SK-N-SH treated with all-trans-retinoic acid at 6 μM for 48 hours (cell line): ENCODE measurements at regions not wholly inside any gene's neighbourhood (a gene's known extent, or its start where the extent isn't known, plus 50 kb on each side); places are given as distances from the start of the nearest gene placed in this dataset.
"Not testable (repeated sequence)": the region's sequence is repeated elsewhere in the genome, so short reads cannot be mapped to it uniquely, and the experiment has no call there.

Experiments
- ATAC-seq: fragments of 200-7000 bp; cut with Tn5 transposase; 3 replicates; pipeline ENCODE4 v1.9.1; 2020; ENCODE audit warnings: mild to moderate bottlenecking, moderate library complexity
- ARNTL ChIP-seq: fragments of 450-650 bp; formaldehyde crosslinking; IDR thresholded peaks from 2 replicates; pipeline ENCODE4 v1.5.0; 2020; ENCODE audit warnings: low read depth, mild to moderate bottlenecking, moderate library complexity, borderline replicate concordance
- BACH2 ChIP-seq: fragments of 250-450 bp; sonication (Bioruptor Pico); IDR thresholded peaks from 2 replicates; pipeline ENCODE4 v1.9.0; 2021; ENCODE audit warnings: mild to moderate bottlenecking, borderline replicate concordance
- GLIS3 ChIP-seq: fragments of 250-450 bp; sonication (Bioruptor Pico); IDR thresholded peaks from 2 replicates; pipeline ENCODE4 v1.5.0; 2020; ENCODE audit warnings: mild to moderate bottlenecking, moderate library complexity
- ISL1 ChIP-seq: fragments of 250-450 bp; sonication (Bioruptor Pico); IDR thresholded peaks from 2 replicates; pipeline ENCODE4 v2.1.2; 2022; ENCODE audit warnings: mild to moderate bottlenecking, moderate library complexity
- RARB ChIP-seq: fragments of 250-450 bp; sonication (Bioruptor Pico); IDR thresholded peaks from 2 replicates; pipeline ENCODE4 v1.8.0; 2021; ENCODE audit warnings: mild to moderate bottlenecking, moderate library complexity
- SNAI2 ChIP-seq: fragments of 250-450 bp; sonication (Bioruptor Pico); IDR thresholded peaks from 2 replicates; pipeline ENCODE4 v1.5.0; 2020; ENCODE audit warnings: mild to moderate bottlenecking, moderate library complexity
- TCF4 ChIP-seq: fragments of 250-450 bp; sonication (Bioruptor Pico); IDR thresholded peaks from 2 replicates; pipeline ENCODE4 v1.8.0; 2021; ENCODE audit warnings: mild to moderate bottlenecking, moderate library complexity, borderline replicate concordance
- ZC3H10 ChIP-seq: fragments of 250-450 bp; sonication (Bioruptor Pico); IDR thresholded peaks from 2 replicates; pipeline ENCODE4 v1.5.1; 2021; ENCODE audit warnings: mild to moderate bottlenecking, moderate library complexity
- ZFP3 ChIP-seq: fragments of 250-450 bp; sonication (Bioruptor Pico); IDR thresholded peaks from 2 replicates; pipeline ENCODE4 v1.5.0; 2020; ENCODE audit warnings: mild to moderate bottlenecking, moderate library complexity
- ZFP30 ChIP-seq: fragments of 450-650 bp; formaldehyde crosslinking; IDR thresholded peaks from 2 replicates; pipeline ENCODE4 v1.5.0; 2022; ENCODE audit warnings: mild to moderate bottlenecking, moderate library complexity
- ZNF565 ChIP-seq: fragments of 450-650 bp; formaldehyde crosslinking; conservative IDR thresholded peaks from 2 replicates; pipeline ENCODE4 v1.5.0; 2020; ENCODE audit warnings: low read depth, mild to moderate bottlenecking, moderate library complexity
- ZNF70 ChIP-seq: fragments of 450-650 bp; formaldehyde crosslinking; IDR thresholded peaks from 2 replicates; pipeline ENCODE4 v1.5.0; 2020; ENCODE audit warnings: mild to moderate bottlenecking, moderate library complexity
- ZNF8 ChIP-seq: fragments of 450-650 bp; formaldehyde crosslinking; IDR thresholded peaks from 2 replicates; pipeline ENCODE4 v1.5.0; 2020; ENCODE audit warnings: mild to moderate bottlenecking, moderate library complexity
- TF ChIP-seq, protein P1 (sequence below): fragments of 250-450 bp; sonication (Bioruptor Pico); IDR thresholded peaks from 2 replicates; pipeline ENCODE4 v1.8.0; 2020; ENCODE audit warnings: mild to moderate bottlenecking, moderate library complexity, borderline replicate concordance
- TF ChIP-seq, protein P2 (sequence below): fragments of 250-450 bp; sonication (Bioruptor Pico); IDR thresholded peaks from 2 replicates; pipeline ENCODE4 v1.5.1; 2020; ENCODE audit warnings: low read depth, mild to moderate bottlenecking, moderate library complexity
- TF ChIP-seq, protein P3 (sequence below): fragments of 250-450 bp; sonication (Bioruptor Pico); IDR thresholded peaks from 2 replicates; pipeline ENCODE4 v1.8.0; 2021; ENCODE audit warnings: low read depth, mild to moderate bottlenecking, moderate library complexity, borderline replicate concordance
- TF ChIP-seq, protein P4 (sequence below): fragments of 250-450 bp; sonication (Bioruptor Pico); IDR thresholded peaks from 2 replicates; pipeline ENCODE4 v1.5.1; 2021; ENCODE audit warnings: mild to moderate bottlenecking, moderate library complexity

DNA sequence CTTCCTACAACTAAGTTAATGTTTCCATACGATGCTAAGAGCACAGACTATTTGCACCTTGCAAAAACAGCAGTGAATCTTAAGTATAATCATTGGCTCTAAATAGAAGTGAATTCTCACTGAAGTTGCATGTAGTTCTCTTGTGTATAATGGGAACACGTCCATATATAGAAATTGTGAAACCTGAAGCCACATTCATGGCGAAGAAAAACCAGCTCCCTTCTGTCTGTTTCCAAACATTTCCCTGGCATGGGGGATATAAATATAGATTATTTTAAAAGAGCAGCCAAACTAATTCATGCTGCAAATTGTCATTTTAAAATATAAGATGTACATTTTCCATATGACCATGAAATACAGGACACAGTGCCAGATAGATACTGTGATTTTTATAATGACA, 71.1 kb downstream of the TRAM1L1 start:
- ATAC-seq, result no peak
- TF ChIP-seq ZFP3 (CRISPR knock-in tag), result no peak
- no peak for TF ChIP-seq RARB (CRISPR knock-in tag)
- TF ChIP-seq ARNTL (CRISPR knock-in tag), result no peak

DNA sequence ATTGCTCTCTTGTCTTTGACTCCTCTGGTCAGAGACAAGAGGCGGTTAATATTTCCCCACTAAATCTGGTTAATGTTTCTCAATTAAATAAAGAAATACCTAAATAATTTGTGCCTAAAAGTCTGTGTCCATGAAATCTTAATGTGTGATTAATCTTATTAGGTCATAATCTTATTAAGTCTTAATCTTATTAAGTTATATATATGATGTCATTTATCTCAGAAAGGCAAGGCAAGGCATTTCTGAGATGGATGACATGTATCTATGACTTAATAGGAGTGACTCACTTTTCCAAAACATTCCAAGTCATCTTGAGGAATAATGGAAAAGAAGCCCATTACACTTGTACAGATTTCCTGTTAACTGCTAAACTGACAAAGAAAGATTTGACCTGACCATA, 74.7 kb downstream of the TRAM1L1 start:
- ATAC-seq, result no peak
- TF ChIP-seq ZFP3 (CRISPR knock-in tag), result peak; percentile 69; the same call in 1 of the 2 replicates
- TF ChIP-seq ZFP30 (CRISPR knock-in tag), result no peak
- TF ChIP-seq TCF4 (CRISPR knock-in tag), result no peak
- TF ChIP-seq ZC3H10 (CRISPR knock-in tag), result no peak; the same call in 1 of the 2 replicates
- TF ChIP-seq, protein P1, sequence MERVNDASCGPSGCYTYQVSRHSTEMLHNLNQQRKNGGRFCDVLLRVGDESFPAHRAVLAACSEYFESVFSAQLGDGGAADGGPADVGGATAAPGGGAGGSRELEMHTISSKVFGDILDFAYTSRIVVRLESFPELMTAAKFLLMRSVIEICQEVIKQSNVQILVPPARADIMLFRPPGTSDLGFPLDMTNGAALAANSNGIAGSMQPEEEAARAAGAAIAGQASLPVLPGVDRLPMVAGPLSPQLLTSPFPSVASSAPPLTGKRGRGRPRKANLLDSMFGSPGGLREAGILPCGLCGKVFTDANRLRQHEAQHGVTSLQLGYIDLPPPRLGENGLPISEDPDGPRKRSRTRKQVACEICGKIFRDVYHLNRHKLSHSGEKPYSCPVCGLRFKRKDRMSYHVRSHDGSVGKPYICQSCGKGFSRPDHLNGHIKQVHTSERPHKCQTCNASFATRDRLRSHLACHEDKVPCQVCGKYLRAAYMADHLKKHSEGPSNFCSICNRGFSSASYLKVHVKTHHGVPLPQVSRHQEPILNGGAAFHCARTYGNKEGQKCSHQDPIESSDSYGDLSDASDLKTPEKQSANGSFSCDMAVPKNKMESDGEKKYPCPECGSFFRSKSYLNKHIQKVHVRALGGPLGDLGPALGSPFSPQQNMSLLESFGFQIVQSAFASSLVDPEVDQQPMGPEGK (CRISPR knock-in tag), result no peak; the same call in 1 of the 2 replicates
- TF ChIP-seq, protein P2, sequence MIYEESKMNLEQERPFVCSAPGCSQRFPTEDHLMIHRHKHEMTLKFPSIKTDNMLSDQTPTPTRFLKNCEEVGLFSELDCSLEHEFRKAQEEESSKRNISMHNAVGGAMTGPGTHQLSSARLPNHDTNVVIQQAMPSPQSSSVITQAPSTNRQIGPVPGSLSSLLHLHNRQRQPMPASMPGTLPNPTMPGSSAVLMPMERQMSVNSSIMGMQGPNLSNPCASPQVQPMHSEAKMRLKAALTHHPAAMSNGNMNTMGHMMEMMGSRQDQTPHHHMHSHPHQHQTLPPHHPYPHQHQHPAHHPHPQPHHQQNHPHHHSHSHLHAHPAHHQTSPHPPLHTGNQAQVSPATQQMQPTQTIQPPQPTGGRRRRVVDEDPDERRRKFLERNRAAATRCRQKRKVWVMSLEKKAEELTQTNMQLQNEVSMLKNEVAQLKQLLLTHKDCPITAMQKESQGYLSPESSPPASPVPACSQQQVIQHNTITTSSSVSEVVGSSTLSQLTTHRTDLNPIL, result peak; percentile 91
- TF ChIP-seq, protein P3, sequence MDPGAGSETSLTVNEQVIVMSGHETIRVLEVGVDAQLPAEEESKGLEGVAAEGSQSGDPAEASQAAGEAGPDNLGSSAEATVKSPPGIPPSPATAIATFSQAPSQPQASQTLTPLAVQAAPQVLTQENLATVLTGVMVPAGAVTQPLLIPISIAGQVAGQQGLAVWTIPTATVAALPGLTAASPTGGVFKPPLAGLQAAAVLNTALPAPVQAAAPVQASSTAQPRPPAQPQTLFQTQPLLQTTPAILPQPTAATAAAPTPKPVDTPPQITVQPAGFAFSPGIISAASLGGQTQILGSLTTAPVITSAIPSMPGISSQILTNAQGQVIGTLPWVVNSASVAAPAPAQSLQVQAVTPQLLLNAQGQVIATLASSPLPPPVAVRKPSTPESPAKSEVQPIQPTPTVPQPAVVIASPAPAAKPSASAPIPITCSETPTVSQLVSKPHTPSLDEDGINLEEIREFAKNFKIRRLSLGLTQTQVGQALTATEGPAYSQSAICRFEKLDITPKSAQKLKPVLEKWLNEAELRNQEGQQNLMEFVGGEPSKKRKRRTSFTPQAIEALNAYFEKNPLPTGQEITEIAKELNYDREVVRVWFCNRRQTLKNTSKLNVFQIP (CRISPR knock-in tag), result no peak
- TF ChIP-seq ISL1 (CRISPR knock-in tag), result peak; percentile 81
- TF ChIP-seq GLIS3 (CRISPR knock-in tag), result no peak
- peak; percentile 70 for TF ChIP-seq SNAI2 (CRISPR knock-in tag)
- TF ChIP-seq, all 23 proteins: peak for 4

DNA sequence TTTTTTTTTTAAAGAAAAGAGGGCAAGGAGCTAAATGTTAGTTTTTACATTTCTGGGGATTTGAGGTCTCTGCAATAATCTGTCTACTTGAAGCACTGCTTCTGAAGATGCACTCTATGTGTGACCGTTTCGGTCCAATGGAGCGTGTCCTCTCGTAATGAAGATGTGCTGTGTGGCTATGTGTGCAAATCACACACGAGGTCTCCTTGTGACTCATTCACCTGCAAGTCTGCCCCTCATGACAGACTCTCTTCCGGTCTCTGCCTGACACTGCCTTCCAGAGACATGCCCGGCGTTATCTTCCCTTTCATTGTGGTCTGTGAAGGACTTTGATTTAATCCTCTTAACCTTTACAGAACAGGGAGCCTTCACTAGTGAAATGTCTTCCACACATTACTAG, 84.3 kb downstream of the TRAM1L1 start:
- TF ChIP-seq, protein P2, result no peak
- no peak for TF ChIP-seq ZNF70 (CRISPR knock-in tag)
- TF ChIP-seq ARNTL (CRISPR knock-in tag), result no peak
- TF ChIP-seq, protein P4, sequence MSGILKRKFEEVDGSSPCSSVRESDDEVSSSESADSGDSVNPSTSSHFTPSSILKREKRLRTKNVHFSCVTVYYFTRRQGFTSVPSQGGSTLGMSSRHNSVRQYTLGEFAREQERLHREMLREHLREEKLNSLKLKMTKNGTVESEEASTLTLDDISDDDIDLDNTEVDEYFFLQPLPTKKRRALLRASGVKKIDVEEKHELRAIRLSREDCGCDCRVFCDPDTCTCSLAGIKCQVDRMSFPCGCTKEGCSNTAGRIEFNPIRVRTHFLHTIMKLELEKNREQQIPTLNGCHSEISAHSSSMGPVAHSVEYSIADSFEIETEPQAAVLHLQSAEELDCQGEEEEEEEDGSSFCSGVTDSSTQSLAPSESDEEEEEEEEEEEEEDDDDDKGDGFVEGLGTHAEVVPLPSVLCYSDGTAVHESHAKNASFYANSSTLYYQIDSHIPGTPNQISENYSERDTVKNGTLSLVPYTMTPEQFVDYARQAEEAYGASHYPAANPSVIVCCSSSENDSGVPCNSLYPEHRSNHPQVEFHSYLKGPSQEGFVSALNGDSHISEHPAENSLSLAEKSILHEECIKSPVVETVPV (CRISPR knock-in tag), result no peak
- TF ChIP-seq ZNF565, result no peak
- no peak for TF ChIP-seq ZNF8 (CRISPR knock-in tag)
- no peak for TF ChIP-seq RARB (CRISPR knock-in tag)
- no peak for TF ChIP-seq ZC3H10 (CRISPR knock-in tag)
- ATAC-seq, result no peak

DNA sequence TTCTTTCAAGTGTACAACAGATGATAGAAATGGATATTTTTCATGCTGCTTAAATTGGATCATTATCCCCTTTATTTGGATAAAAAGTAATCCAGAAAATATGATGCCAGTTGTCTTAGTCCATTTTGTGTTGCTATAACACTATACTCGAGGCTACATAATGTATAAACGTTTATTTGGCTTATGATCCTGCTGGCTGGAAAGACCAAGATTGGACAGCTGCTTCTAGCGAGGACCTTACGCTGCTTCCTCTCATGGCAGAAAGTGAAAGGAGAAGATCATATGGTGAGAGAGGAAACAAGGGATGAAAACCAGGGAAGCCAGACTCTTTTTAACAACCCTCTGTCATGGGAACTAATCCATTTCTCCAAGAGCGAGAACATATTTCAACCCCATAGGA, 102.7 kb downstream of the TRAM1L1 start:
- ATAC-seq, result no peak
- TF ChIP-seq ZNF70 (CRISPR knock-in tag), result no peak
- TF ChIP-seq, protein P3 (CRISPR knock-in tag), result no peak
- no peak for TF ChIP-seq BACH2 (CRISPR knock-in tag)
- TF ChIP-seq ZNF8 (CRISPR knock-in tag), result no peak
- no peak for TF ChIP-seq ZFP3 (CRISPR knock-in tag)
- TF ChIP-seq, all 23 proteins: peak for 0

DNA sequence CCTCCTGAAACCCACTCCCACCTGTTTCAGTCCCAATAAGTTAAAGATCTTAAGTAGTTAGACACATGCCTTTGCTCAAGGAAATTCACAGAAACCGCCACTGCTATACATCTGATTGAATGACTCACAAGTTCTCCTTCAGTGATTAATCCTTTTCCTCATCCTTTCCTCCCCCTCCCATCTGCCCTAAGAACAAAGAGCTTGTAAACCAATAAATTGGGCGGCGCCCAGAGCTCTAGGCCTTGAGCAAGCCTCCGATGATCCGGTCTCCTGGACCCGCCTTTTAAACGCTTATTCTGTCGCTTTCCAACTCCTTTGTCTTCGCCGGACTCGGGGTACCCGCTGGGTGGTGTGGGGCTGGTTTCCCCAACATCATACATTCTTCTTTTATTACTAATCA, 104.9 kb downstream of the TRAM1L1 start:
- ATAC-seq, result not testable (repeated sequence)
